ENCODE measurements at regions not wholly inside any gene's neighbourhood (a gene's known extent, or its start where the extent isn't known, plus 50 kb on each side); places are given as distances from the start of the nearest gene placed in this dataset.

GRCh38 chr5:92641031-92641962 lies 939.7 kb downstream of the NR2F1-AS1 start:
- no peak for TF ChIP-seq CTCF (conservative IDR thresholded peaks at IDR 0.05 in 1 of 2, IDR thresholded peaks at IDR 0.05 in 1 of 2; ENCODE audit: extremely low read depth in 1 of 2, insufficient read depth in 1 of 2, low read depth in 1 of 2, low read length in 2 of 2)
- no peak for TF ChIP-seq EZH2 (IDR thresholded peaks at IDR 0.05; ENCODE audit: borderline replicate concordance, low read length)
